ENCODE measurements at regions not wholly inside any gene's neighbourhood (a gene's known extent, or its start where the extent isn't known, plus 50 kb on each side); places are given as distances from the start of the nearest gene placed in this dataset.

GRCh38 chr5:155676967-155677366, 650.0 kb upstream of the SGCD start:
- BruUV-seq (replicated peaks) = no TSS peak
- POLR2A ChIA-PET = no interaction called here
- H3K27ac ChIP-seq (ENCODE audit: low read length) = no peak overlapping the region
- no peak overlapping the region for H3K4me3 ChIP-seq (ENCODE audit: low read depth in 2 of 2, low read length in 2 of 2)
- ATAC-seq = no peak
- no peaks in the 10 kb centered on the region for H3K27me3 ChIP-seq (ENCODE audit: control insufficient read depth, insufficient read depth, low read length)
- intact Hi-C loops (cut with micrococcal nuclease; ENCODE audit: unreplicated experiment) (no loop called here), in situ Hi-C loops (cut with HindIII; ENCODE audit: low pct_unique_long_range_greater_than_20kb, low sequenced_read_pairs) (no loop called here)
- TF ChIP-seq TCF7L2 (IDR thresholded peaks at IDR 0.05; ENCODE audit: low read depth, low read length) (no peak), POLR2AphosphoS5 (IDR thresholded peaks at IDR 0.05; ENCODE audit: low read depth, low read length) (no peak), REST (IDR thresholded peaks at IDR 0.05; ENCODE audit: insufficient read depth in 1 of 2, low read depth in 2 of 2, low read length in 1 of 2) (no peak), CTCF (IDR thresholded peaks at IDR 0.05) (no peak), SIN3A (IDR thresholded peaks at IDR 0.05; ENCODE audit: borderline replicate concordance, insufficient read depth, low read depth, low read length) (no peak)
- H3K9me3 ChIP-seq (ENCODE audit: control insufficient read depth, insufficient read depth, low read depth, low read length) = no peaks in the 10 kb centered on the region
- H3K4me1 ChIP-seq (ENCODE audit: control insufficient read depth, insufficient read depth, low read length) = no peaks in the 10 kb centered on the region
- DNase-seq (ENCODE audit: low read depth, low spot score) = no peak
- CTCF ChIA-PET = no interaction called here
- no peaks in the 10 kb centered on the region for H3K36me3 ChIP-seq (ENCODE audit: control insufficient read depth, insufficient read depth, low read length)

- no TSS peak for BruUV-seq (replicated peaks)
- intact Hi-C loops (cut with micrococcal nuclease; ENCODE audit: unreplicated experiment) (no loop called here), in situ Hi-C loops (cut with HindIII; ENCODE audit: low pct_unique_long_range_greater_than_20kb, low sequenced_read_pairs) (no loop called here)
- no peak for ATAC-seq
- CTCF ChIA-PET = no interaction called here
- Histone ChIP-seq H3K4me3 (ENCODE audit: low read depth in 2 of 2, low read length in 2 of 2) (no peak overlapping the region), H3K27me3 (ENCODE audit: control insufficient read depth, insufficient read depth, low read length) (no peaks in the 10 kb centered on the region), H3K36me3 (ENCODE audit: control insufficient read depth, insufficient read depth, low read length) (no peaks in the 10 kb centered on the region), H3K4me1 (ENCODE audit: control insufficient read depth, insufficient read depth, low read length) (no peaks in the 10 kb centered on the region), H3K27ac (ENCODE audit: low read length) (no peak overlapping the region), H3K9me3 (ENCODE audit: control insufficient read depth, insufficient read depth, low read depth, low read length) (no peaks in the 10 kb centered on the region)
- POLR2A ChIA-PET = no interaction called here
- no peak for DNase-seq (ENCODE audit: low read depth, low spot score)
- no peak for TF ChIP-seq POLR2AphosphoS5 (IDR thresholded peaks at IDR 0.05; ENCODE audit: low read depth, low read length)
- TF ChIP-seq CTCF (IDR thresholded peaks at IDR 0.05) = no peak
- TF ChIP-seq REST (IDR thresholded peaks at IDR 0.05; ENCODE audit: insufficient read depth in 1 of 2, low read depth in 2 of 2, low read length in 1 of 2) = no peak
- TF ChIP-seq SIN3A (IDR thresholded peaks at IDR 0.05; ENCODE audit: borderline replicate concordance, insufficient read depth, low read depth, low read length) = no peak
These were observed 648.6 kb upstream of the SGCD start for GRCh38 chr5:155678371-155678770.
